CD4-positive, alpha-beta T cell treated with Interferon alpha-2 for 1 hour (primary cell): ENCODE measurements at regions not wholly inside any gene's neighbourhood (a gene's known extent, or its start where the extent isn't known, plus 50 kb on each side); places are given as distances from the start of the nearest gene placed in this dataset.

Experiments
- DNase-seq, 2 donors: peaks; one replicate each; pipeline ENCODE4 v3.0.0-alpha.2; 2020 to 2022

DNA sequence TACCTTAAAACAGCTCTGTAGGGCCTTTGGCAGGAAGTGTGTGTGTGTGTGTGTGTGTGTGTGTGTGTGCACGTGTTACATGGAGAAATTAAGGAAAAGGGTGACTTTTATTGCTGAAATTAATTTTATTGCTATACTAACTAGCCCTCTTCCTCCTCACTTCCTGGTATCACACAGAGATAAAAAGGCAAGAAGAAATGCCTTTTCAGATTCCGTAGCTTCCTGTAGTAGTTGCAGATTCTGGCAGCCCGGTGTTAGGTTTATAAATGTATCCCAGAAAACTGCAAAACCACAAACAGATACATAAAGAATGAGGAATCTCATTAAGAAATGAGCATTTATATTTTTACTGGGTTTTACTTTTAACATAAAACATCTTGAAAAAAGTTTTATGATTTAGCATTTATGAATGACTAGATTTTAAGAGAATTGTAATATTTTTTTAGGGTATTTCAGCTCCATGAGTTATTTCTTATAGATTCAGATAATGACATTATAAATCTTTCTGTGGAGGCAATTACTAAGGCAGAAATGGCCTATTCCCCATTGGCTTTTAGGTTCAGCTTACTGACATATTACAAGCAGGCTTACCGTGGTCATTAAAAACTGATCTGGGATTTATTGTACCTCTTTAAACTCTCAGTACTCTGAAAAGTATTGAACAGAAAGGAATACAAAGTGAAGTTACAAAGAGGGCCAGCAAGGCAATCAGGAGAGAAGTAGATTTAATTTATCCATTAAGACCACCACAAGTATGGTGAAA, 249.1 kb upstream of the TSHZ2 start:
- no peak for DNase-seq

DNA sequence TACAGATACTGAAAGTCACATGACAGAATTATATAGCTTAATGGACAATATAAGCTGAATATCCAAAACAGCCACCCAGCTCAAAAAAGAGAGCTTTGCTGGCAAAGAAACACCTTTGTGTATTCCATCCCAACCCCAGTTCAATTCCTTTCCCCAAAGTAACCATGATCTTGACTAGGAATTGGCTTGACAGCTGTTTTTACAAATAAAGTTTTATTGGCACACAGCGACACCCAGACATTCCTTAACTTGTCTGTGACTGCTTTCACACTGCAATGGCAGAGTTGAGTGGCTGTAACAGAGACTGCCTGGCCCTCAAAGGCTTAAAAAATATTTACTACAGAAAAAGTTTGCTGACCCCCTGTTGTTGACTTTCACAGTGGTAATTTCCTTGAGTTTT, 264.0 kb upstream of the TSHZ2 start:
- no peak for DNase-seq

DNA sequence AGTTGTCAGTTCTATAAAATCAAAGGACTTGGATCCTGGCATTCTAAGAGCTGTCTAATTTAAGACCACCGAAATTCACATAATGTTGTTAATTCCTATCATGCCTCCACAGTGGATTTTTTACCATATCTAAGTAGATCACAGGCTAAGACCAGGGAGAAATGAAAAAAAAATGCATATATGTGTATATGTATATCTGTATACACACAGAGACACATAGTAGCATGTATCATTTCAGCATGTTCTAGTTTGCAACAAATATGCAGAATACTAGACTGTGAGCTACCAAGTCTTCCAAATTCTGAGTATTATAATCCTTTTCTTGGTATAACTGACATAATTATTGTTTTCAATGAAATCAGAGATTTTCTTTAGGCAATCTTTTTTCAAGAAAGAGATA, 267.6 kb upstream of the TSHZ2 start:
- no peak for DNase-seq

DNA sequence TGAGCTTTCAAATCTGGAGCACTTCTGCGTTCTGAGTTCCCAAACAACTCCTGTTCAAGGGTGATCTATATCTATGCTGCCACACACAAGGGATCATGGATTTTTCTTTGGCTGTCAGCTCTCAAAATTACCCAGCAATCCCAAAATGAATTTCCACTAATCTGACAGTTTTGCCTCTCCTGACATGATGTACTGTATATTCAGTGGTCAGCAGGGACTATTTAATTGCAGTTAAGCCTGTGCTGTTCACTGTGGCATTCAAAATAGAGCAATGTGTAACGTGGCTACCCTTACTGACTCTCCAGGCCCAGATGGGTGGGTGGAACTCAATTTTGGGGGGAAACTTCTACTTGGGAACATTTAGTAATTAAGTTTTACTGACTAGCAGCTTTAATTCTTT, 283.8 kb upstream of the TSHZ2 start:
- no peak for DNase-seq

DNA sequence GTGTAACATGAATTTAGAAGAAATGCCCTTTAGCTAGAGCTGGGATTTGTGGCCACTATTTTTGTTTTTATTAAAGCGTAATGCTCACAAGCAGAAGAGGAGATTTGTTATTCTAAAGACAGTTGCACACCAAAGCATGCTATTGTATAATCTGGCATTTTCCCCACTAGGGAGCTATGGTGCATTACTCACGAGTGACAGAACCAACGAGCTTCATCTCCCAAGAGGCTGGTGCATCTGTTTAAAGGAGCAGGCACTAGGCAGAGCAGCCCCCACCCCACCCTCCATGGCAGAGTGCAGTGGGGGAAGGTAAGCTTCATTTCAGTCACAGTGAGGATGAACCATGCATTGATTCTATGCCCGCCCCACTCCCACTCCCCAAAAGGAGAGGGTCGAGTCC, 287.3 kb upstream of the TSHZ2 start:
- no peak for DNase-seq

DNA sequence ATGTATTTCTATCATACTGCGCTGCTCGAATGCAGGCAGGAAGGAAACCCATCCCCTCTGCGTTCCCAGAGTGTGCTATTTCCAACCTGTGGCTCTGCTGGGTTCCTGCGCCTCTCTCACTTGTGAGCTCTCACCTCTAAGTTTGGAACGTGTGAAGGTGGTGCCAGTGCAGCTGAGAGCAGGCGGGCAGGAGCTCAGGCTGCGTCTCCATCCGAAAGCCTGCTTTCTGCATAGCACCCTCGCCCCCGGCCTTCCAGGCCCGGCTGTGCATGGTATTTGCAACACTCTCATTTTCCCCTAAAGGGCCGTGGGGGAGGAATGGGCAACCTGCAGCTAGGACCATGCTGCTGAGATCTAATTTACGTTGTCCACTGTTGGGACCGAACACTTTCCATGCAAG, 288.0 kb upstream of the TSHZ2 start:
- no peak for DNase-seq

DNA sequence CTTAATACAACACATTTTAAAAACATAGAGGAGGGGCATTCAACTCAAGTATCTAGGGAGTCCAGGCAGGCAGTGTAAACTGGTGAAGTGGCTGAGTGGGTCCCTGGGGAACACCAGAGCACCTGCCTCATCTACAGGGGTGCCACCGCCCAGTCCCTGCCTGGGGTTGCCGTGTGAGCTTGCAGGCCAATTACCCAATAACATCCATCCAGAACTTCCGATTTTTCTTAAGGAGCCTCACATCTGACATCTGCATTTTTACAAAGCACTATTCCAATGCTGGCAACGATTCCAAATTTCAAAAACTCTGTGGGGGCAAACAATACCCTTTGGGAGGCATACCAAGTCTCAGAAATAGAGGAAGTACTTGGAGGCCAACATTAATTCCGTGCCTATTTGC, 288.4 kb upstream of the TSHZ2 start:
- DNase-seq: no peak

DNA sequence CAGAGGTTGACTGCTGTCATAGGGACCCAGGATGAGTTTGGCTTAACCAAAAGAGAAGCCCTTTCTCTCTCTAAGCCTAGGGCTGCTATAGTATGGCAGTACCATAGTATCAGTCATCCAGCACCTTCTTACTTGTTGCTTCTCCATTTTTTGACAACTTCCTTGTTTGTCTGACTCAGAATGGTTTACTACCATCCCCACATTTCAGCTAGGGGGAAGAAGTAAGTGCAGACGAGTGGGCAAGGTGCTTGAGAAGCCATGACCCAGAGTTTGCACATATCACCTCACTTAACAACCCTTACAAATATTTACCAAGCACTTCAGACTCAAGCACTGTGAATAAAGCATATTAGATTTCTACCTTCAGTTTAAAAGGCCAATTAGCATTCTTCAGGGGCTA, 289.9 kb upstream of the TSHZ2 start:
- DNase-seq: no peak

DNA sequence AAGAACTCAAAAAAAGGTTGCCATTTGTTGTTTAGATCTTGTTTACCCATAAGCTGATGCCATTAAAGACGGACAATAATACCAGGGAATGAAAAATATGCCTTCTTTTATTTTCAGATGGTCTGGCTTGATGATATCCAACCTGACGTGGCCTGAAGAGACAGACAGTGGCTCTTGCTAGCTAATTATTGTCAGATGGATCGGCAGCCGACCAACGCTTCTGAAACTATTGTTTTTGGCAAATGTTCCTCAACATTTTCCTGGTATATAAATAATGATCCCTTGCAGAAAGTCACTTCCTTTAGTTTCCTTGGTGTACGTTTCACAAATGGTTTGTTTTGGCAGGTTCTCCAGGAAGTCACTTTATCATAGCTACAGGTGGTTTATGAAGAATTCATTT, 290.9 kb upstream of the TSHZ2 start:
- DNase-seq: no peak

DNA sequence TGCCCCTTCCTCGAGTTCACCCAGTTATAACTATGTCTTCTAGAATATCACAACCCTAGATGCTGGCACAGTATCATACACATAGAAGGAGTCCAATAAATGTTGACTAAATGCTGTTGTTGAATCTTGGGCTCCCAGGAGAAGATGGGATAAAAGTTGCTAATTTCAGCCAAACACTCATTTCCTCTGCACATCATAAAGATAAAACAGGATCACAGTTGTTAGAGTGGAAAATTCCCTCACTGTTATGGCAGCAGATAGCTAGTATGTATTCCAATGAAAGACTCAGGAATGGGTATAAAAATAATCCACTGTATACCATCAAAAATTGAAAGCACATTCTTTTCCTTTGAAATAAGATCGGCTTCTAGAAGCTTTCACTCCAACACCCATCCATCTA, 294.9 kb upstream of the TSHZ2 start:
- no peak for DNase-seq

DNA sequence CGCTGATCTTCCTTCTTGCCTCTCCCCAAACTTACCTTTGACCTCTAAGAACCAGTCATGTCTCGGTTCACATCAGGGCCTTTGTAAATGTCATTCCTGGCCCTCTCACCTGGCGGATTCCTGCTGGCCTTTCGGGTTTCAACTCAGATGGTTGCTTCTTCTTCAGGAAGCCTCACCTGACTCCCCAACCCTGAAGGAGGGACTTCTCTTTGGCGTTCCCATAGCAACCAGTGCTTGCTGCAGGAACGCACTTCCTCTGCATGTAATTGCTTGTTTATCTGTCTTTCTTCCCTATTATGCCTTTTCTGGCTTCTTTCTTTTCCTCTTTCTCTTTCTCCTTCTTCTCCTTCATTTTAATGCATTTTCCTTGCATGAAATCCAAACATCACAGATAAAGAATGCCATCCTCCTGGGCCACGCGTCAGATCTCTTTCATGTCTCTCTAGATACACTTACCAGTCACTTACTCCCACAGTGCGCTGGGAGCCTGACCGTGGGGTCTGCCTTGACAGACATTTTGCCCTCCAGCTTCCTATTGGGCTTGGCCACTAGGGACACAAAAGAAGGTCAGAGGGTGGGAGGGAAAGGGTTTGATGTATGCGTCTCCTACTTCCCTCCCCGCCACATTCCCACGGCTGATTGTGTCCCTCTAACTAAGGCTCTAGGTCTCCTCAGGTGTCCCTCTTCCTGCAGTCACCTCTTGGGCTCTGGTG, 295.7 kb upstream of the TSHZ2 start:
- no peak for DNase-seq

DNA sequence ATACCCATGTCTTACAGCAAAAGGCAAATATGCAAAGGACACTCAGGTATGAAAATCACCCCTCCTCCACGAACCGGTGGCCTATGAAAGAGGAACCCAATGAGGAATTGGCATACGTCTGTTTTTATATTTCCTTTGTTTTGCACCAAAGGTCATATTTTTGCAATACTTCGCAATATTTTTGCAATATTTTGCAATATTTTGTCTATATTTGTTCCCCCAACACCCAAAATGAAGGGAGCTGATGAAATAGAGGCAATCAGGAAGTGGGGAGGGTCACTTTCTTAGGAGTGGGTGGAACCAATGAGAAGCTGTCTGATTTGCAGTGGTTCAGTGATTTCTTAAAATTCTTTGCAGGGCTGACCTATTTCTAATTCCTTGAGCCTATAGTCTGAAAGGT, 296.8 kb upstream of the TSHZ2 start:
- no peak for DNase-seq

DNA sequence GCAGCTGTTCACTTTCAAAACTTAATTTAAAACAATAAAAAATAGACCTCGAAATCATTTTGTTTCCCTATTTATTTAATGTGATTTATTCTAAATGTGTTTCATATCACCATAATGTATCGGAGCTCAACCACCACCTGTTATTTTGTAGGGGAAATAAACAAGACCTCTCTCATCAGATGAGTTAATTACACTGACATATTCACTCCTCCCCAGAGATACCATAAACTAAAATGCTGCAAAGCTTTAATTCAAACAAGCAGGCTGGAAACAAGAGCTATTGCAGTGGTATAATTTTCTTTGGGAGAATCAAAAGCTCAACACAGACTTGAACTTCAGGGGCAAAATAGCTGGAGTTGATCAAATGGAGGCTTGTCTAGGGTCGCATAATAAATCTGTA, 303.5 kb upstream of the TSHZ2 start:
- no peak for DNase-seq

DNA sequence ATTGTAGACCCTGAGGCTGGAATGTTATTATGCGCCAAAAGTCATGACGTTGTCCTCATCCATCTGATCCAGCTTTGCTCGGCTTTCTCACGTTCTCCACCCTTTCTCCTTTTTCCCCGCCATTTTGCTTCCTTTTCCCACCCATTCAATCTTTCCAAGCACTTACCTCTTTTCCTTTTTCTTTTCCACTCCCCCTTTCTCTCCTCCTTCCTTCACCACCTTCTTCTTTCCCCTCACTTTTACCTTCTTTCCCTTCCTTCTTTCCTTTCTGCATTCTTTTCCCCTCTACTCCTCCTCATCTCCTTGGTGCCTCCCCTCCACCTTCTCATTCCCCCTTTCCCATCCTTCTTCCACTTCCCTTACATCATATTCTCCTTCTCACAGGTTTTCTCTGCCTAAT, 304.8 kb upstream of the TSHZ2 start:
- DNase-seq: no peak

DNA sequence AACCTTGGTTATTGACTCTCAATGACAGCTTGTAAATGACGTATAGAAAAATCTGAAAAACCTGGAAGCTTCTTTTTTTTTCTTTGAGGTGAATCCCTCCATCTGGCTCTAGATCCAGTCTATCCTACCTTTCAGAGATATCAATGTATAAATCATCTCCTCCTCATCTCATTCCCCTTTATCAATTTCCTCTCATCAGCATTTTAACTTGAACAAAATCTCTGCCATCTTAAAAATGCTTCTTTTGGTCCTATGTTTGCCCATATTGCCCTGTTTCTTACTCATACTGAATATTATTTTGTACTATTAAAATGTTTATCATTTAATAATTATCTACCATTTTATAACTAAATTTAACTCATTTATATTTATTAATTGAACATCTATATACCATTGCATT, 306.7 kb upstream of the TSHZ2 start:
- no peak for DNase-seq

DNA sequence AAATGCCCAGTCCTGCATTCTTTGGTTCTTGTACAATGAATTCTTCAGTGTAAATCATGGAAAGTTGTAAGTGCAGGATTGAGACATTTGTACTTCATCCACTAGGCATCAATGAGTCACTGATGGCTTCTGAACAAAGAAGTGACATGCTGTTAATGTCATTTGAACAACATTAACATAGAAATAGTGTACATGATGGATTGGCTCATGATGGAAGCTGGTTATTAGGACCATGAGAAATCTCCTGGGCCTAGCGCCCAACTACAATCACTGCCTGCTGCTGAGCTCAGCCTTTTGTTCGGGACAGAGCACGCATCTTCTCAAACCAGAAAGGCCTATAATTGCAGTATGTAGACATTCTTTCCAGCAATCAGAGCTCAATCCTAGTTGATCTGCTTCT, 316.8 kb upstream of the TSHZ2 start:
- no peak for DNase-seq

DNA sequence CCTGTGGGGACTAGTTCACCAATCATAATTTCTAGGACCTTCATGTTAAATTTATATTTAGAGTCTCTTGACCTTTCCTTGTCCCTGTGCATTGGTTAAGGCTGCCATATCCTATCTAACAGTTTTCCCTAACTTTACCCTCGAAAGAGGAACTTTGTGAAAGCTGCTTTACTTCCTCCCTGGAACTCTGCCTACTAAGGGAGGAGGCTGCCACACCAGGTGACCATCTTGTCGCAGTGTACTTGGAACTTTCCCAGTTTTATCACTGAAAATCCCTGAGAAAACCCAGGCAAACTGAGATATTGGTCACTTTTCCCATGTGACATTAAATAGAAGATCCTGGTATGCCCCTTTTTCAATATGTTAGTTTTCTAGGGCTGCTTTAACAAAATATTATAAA, 317.6 kb upstream of the TSHZ2 start:
- DNase-seq: no peak

DNA sequence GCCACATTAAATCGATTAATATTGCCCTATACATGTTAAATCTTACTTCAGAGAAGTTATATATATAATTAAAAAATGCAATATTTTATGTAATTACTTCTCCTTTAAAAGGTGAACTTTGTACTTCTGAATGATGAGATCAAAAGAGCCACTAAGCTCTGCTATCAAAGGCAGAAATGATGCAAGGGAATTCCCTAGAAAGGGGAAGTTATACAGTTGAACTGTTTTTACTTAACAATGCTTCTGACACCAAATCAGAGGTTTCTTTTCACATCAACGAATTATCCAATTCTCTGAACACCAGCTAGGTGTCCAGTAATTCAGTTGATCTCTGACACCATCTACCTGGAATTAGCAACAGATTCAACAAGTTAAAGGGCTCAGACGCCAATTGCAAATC, 319.9 kb upstream of the TSHZ2 start:
- DNase-seq: no peak

DNA sequence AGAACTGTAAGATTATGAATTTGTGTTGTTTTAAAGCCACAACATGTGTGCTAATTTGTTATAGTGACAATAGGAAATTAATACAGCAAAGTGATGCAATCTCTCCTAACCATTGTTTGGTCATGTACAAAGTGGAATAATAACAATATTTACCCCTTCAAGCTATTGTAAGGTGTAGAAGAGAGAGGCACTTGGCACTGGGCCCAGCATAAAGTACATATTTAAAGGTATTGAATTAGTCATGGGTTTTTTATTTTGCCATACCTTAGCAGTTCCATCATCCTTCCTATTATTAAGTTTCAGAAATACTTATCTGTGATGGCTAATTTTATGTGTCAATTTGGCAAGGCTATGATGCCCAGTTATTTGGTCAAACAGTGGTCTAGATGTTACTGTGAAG, 322.4 kb upstream of the TSHZ2 start:
- no peak for DNase-seq

DNA sequence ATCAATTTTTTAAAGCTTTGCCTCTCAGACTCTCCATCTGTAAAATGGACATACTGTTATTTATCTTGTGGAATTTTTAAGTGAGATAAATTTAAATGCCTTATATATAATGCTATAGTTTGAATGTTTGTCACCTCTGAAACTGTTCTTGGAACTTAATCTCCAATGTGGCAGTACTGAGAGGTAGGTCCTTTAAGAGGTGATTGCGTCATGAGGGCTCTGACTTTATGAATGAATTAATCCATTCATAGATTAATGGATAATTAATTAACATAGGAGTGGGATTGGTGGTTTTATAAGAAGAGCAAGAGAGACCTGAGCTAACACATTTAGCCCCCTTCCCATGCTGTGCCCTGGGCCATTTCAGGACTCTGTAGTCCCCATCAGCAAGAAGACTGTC, 326.3 kb upstream of the TSHZ2 start:
- DNase-seq: no peak

DNA sequence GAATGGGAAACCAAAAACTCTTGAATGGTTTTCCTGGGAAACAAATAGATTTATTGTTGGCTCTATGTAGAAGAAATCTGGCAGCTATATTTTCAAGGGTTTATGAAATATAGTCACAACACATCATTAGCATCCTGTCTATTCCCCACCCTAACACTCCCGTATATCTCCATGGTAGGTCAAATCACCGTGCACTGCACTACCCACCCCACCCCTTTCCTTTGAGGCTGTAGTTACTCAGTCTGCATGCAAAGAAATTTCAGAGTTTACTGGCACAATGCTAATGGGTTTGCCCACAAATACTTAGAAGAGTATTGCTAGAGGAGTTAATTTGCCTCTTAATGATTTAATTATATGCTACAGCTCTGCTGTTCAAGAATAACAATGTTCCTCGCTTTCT, 329.1 kb upstream of the TSHZ2 start:
- no peak for DNase-seq

DNA sequence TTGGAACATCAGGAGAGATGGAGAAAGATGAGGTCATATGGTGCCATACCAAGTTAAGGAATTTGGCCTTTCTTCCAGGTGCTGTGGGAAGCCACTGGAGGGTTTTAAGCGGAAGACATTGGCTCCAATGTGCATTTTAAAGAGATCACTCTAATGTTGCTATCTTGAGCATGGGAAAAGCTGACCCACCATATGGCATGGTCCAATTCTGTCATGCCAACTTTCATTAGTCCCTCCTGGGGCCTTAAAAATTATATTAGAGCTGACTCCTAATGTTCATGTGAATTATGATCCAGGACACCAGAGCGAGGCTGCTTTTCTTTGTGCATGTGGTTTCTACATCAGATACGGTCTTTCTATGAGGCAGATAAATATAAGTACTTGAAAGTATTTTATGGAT, 335.0 kb upstream of the TSHZ2 start:
- DNase-seq: no peak

DNA sequence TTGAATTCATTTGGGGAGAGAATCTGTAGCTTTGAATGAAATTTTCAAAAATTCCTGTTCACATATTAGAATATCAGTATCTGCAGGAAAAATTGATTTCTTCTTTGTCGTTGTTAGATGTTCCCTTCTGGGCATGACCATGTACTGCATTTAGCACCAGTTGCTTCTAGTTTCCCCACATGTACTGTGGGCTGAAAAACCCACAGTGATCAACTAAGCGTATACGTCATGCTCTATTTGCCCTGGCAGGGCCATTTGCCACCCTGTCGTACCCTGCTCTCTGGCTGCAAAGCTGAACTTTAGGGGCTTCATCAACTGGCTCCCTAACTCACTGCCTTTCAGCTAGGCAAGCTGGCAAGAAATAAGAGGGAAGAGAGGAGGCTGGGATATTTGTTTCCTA, 340.7 kb upstream of the TSHZ2 start:
- DNase-seq: no peak

DNA sequence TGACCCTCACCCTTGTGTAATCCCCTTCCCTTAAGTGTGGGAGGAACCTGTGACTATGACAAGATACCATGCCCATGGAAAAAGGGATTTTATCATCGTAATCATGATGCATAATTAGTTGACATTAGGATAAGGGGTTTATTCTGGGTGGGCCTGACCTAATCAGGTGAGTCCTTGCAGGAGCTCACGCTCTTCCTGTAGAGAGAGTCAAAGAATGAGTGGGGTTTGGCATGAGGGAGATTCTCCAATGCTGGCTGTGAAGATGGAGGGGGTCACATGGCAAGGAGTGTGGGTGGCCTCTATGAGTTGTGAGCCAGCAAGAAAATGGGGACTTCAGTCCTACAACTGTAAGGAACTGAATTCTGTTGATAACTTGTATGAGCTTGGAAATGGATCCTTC, 342.0 kb upstream of the TSHZ2 start:
- no peak for DNase-seq

DNA sequence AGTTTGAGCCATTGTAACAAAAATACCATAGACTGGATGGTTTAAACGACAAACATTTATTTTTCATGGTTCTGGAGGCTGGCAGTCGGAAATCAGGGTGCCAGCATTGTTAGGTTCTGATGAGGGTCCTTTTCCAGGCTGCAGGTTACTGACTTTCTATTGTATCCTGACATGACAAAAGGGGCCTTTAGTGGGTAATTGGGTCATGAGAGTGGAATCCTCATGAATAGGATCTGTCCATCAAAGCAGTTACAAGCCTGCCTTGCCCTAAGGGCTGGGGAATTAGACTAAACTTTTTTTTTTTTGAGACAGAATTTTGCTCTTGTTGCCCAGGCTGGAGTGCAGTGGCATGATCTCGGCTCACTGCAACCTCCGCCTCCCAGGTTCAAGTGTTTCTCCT, 347.9 kb upstream of the TSHZ2 start:
- no peak for DNase-seq
